Neural cell (in vitro differentiated cells): ENCODE measurements at regions not wholly inside any gene's neighbourhood (a gene's known extent, or its start where the extent isn't known, plus 50 kb on each side); places are given as distances from the start of the nearest gene placed in this dataset.

Experiments used
- CTCF ChIP-seq: fragments of 450-650 bp; IDR thresholded peaks from 2 replicates; pipeline ENCODE4 v1.5.1; 2014; ENCODE audit warnings: antibody characterized with exemption, mild to moderate bottlenecking, moderate library complexity; ENCODE audit not compliant: poor library complexity, severe bottlenecking
- EP300 ChIP-seq: fragments of 450-650 bp; conservative IDR thresholded peaks from 2 replicates; pipeline ENCODE4 v1.6.1; 2014; ENCODE audit warnings: antibody characterized with exemption, mild to moderate bottlenecking, moderate library complexity; ENCODE audit not compliant: poor library complexity, severe bottlenecking
- RAD21 ChIP-seq: fragments of 450-650 bp; conservative IDR thresholded peaks from 2 replicates; pipeline ENCODE4 v1.6.1; 2014; ENCODE audit warnings: antibody characterized with exemption, mild to moderate bottlenecking, moderate library complexity
- REST ChIP-seq: IDR thresholded peaks from 2 replicates; pipeline ENCODE4 v1.6.1; 2012; ENCODE audit warnings: borderline replicate concordance

GRCh38 chr2:19630921-19631320, 270.9 kb downstream of the TTC32 start:
- no peak for TF ChIP-seq CTCF
- TF ChIP-seq REST = no peak
- no peak for TF ChIP-seq EP300
- TF ChIP-seq RAD21 = no peak
